Endothelial cell of umbilical vein (primary cell): ENCODE measurements at regions not wholly inside any gene's neighbourhood (a gene's known extent, or its start where the extent isn't known, plus 50 kb on each side); places are given as distances from the start of the nearest gene placed in this dataset.

ENCODE experiments used
- BruUV-seq: library from RNA; stranded (reverse); fragments of 400-500 nt; replicated peaks from 2 replicates; lab custom pipeline; 2021; lab: Mats Ljungman, UMichigan
- CTCF ChIA-PET: fragments of 300-600, 350-600 bp; sonication (Branson Sonifier 250); formaldehyde crosslinking; loops from one replicate; lab custom pipeline; 2021; ENCODE audit warnings: antibody characterized with exemption, inconsistent platforms; lab: Charles Lee
- POLR2A ChIA-PET: fragments of 300-600, 350-600 bp; sonication (Branson Sonifier 250); formaldehyde crosslinking; loops from one replicate; lab custom pipeline; 2021; ENCODE audit warnings: antibody characterized with exemption, inconsistent platforms; lab: Charles Lee
- DNase-seq: peaks from one replicate; pipeline ENCODE4 v3.0.0-alpha.2; 2011; ENCODE audit warnings: low read depth, low spot score
- FAIRE-seq: peaks from 2 replicates; lab custom pipeline; 2011; peaks lifted over from hg19 to GRCh38; lab: Jason Lieb, UNC
- H2AFZ ChIP-seq: 2 replicates; pipeline ENCODE4 v1.6.0; 2012; ENCODE audit warnings: low read depth, low read length, control low read depth, inconsistent platforms
- H3K27ac ChIP-seq: 2 replicates; pipeline ENCODE4 v1.5.1; 2011; ENCODE audit warnings: low read depth, mild to moderate bottlenecking, control low read depth, low read length, moderate library complexity; ENCODE audit not compliant: insufficient read depth
- H3K27me3 ChIP-seq, 2 experiments: 2 replicates each; pipeline versions ENCODE4 v1.6.0 to v1.6.1; 2011; ENCODE audit warnings: low read length in 2 of 2, mixed read lengths in 1 of 2; ENCODE audit not compliant: control insufficient read depth in 2 of 2, insufficient read depth in 2 of 2
- H3K36me3 ChIP-seq, 2 experiments: 2 replicates in 1 of 2; 3 replicates in 1 of 2; pipeline ENCODE4 v1.5.1; 2011; ENCODE audit warnings: low read length in 2 of 2, mild to moderate bottlenecking in 1 of 2, moderate library complexity in 1 of 2; ENCODE audit not compliant: control insufficient read depth in 2 of 2, insufficient read depth in 2 of 2; ENCODE audit errors: extremely low read depth in 1 of 2
- H3K4me1 ChIP-seq: 3 replicates; pipeline ENCODE4 v1.5.1; 2011; ENCODE audit warnings: mild to moderate bottlenecking, low read length; ENCODE audit not compliant: control insufficient read depth, insufficient read depth; ENCODE audit errors: extremely low read depth
- H3K4me2 ChIP-seq: 2 replicates; pipeline ENCODE4 v1.6.1; 2011; ENCODE audit warnings: low read length, control low read depth, mixed read lengths; ENCODE audit not compliant: insufficient read depth
- H3K4me3 ChIP-seq, 3 experiments: fragments of 200-600 bp in 1 of 3; sonication (generic), shearing (Covaris generic) in 1 of 3; replicated peaks in 1 of 3; 2 replicates each; pipeline ENCODE4 v1.5.1; 2011 to 2016; ENCODE audit warnings: control low read depth in 3 of 3, low read length in 3 of 3, mild to moderate bottlenecking in 2 of 3, inconsistent platforms in 1 of 3, low read depth in 1 of 3, moderate library complexity in 1 of 3; ENCODE audit not compliant: insufficient read depth in 1 of 3
- H3K79me2 ChIP-seq: 2 replicates; pipeline ENCODE4 v1.6.0; 2012; ENCODE audit warnings: low read length, inconsistent platforms; ENCODE audit not compliant: control insufficient read depth, insufficient read depth
- H3K9ac ChIP-seq: replicated peaks from 2 replicates; pipeline ENCODE3; 2011; ENCODE audit warnings: low read length, control low read depth; ENCODE audit not compliant: insufficient read depth; ENCODE audit errors: extremely low read depth
- H3K9me1 ChIP-seq: replicated peaks from 3 replicates; pipeline ENCODE4 v1.6.0; 2011; ENCODE audit warnings: mild to moderate bottlenecking, low read length; ENCODE audit not compliant: control insufficient read depth, insufficient read depth; ENCODE audit errors: extremely low read depth
- H3K9me3 ChIP-seq: replicated peaks from 2 replicates; pipeline ENCODE4 v1.5.1; 2012; ENCODE audit warnings: low read length, inconsistent platforms; ENCODE audit not compliant: control insufficient read depth, insufficient read depth
- H4K20me1 ChIP-seq: replicated peaks from 2 replicates; pipeline ENCODE3; 2011; ENCODE audit warnings: mild to moderate bottlenecking, low read length; ENCODE audit not compliant: control insufficient read depth, insufficient read depth; ENCODE audit errors: extremely low read depth
- EZH2 ChIP-seq: IDR thresholded peaks from 2 replicates; pipeline ENCODE4 v1.6.1; 2012; ENCODE audit warnings: borderline replicate concordance, low read depth, mild to moderate bottlenecking, moderate library complexity, low read length, inconsistent platforms; ENCODE audit not compliant: severe bottlenecking
- FOS ChIP-seq: IDR thresholded peaks from 2 replicates; pipeline ENCODE4 v1.6.1; 2011; ENCODE audit warnings: mild to moderate bottlenecking, low read length, moderate library complexity, borderline replicate concordance; ENCODE audit not compliant: insufficient read depth
- GATA2 ChIP-seq: IDR thresholded peaks from 2 replicates; pipeline ENCODE4 v1.7.0; 2011; ENCODE audit warnings: low read depth, mild to moderate bottlenecking, moderate library complexity, mixed read lengths, low read length; ENCODE audit not compliant: insufficient read length, insufficient read depth
- JUN ChIP-seq: IDR thresholded peaks from 2 replicates; pipeline ENCODE4 v1.6.1; 2011; ENCODE audit warnings: borderline replicate concordance, low read depth; ENCODE audit not compliant: insufficient read length, insufficient read depth
- MYC ChIP-seq: IDR thresholded peaks from one replicate; pipeline ENCODE4 v1.6.1; 2011; ENCODE audit warnings: mild to moderate bottlenecking, low read depth, low read length
- POLR2A ChIP-seq: IDR thresholded peaks from 2 replicates; pipeline ENCODE4 v1.6.1; 2012; ENCODE audit warnings: low read depth, mild to moderate bottlenecking, control low read depth, low read length
- POLR2AphosphoS5 ChIP-seq: IDR thresholded peaks from 2 replicates; pipeline ENCODE4 v1.6.1; 2012; ENCODE audit warnings: low read depth, mild to moderate bottlenecking, control low read depth, low read length, moderate library complexity; ENCODE audit not compliant: insufficient read depth
- dilution Hi-C: fragments of 300-500 bp; cut with MboI; formaldehyde crosslinking; loops from one replicate; pipeline ENCODE4 v1.15.0; 2019; ENCODE audit warnings: low sequenced_read_pairs; ENCODE audit not compliant: extremely low pct_ligation_motif_present
- intact Hi-C: fragments of 100-400 bp; cut with micrococcal nuclease; formaldehyde crosslinking; loops from one replicate; pipeline ENCODE4 v1.10.0; 2022
- TF ChIP-seq, protein P1 (sequence below): IDR thresholded peaks from 2 replicates; pipeline ENCODE4 v1.6.1; 2011; ENCODE audit not compliant: insufficient read depth, insufficient read length
- TF ChIP-seq, protein P2 (sequence below), 2 donors: IDR thresholded peaks; 1 replicate in 1 of 2; 2 replicates in 1 of 2; pipeline ENCODE4 v1.5.1; 2011; ENCODE audit warnings: low read length in 2 of 2, mild to moderate bottlenecking in 2 of 2, moderate library complexity in 2 of 2, control low read depth in 1 of 2, inconsistent platforms in 1 of 2, low read depth in 1 of 2; ENCODE audit not compliant: insufficient read depth in 1 of 2; ENCODE audit errors: extremely low read depth in 1 of 2

DNA sequence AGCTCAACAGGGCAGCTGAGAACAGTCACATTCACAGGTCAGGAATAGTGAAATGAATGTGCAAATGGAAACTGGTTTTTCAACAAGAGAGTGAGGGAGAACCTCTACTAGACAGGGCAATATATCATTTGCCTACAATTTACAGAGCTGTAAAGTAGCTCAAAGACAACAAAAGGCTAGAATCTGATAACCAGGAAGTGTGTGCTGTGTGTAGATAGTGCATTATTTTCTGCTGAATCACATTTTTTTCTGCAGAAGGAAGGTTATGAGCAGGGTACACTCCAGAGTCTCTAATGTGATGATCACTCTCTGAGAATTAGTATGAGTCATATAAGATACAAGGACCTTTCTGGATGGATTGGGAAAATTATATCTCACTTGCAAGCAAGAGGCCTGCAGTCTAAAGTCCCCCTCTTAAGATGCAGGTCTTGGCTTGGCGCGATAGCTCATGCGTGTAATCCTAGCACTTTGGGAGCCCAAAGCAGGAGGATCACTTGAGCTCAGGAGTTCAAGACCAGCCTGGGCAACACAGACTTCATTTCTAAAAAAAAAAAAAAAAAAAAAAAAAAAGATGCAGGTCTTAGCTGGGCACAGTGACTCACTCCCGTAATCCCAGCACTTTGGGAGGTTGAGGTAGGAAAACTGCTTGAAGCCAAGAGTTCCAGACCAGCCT is 59.9 kb upstream of the COBL start:
- Histone ChIP-seq H3K27me3 (no peaks in the 10 kb centered on the region), H3K27ac (no peak overlapping the region), H3K36me3 (no peaks in the 10 kb centered on the region), H3K4me2 (no peak overlapping the region), H2AFZ (no peak overlapping the region), H3K4me1 (no peaks in the 10 kb centered on the region), H4K20me1 (no peaks in the 10 kb centered on the region), H3K9ac (no peak overlapping the region), H3K4me3 (no peak overlapping the region), H3K79me2 (no peaks in the 10 kb centered on the region), H3K9me3 (no peaks in the 10 kb centered on the region), H3K9me1 (no peaks in the 10 kb centered on the region)
- no peak for FAIRE-seq
- CTCF ChIA-PET, result no interaction called here
- BruUV-seq, result no TSS peak
- POLR2A ChIA-PET, result no interaction called here
- TF ChIP-seq POLR2A (no peak), JUN (no peak), POLR2AphosphoS5 (no peak), FOS (no peak), EZH2 (no peak), MYC (no peak), GATA2 (no peak)
- TF ChIP-seq, protein P1, sequence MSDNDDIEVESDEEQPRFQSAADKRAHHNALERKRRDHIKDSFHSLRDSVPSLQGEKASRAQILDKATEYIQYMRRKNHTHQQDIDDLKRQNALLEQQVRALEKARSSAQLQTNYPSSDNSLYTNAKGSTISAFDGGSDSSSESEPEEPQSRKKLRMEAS, result no peak
- TF ChIP-seq, protein P2, sequence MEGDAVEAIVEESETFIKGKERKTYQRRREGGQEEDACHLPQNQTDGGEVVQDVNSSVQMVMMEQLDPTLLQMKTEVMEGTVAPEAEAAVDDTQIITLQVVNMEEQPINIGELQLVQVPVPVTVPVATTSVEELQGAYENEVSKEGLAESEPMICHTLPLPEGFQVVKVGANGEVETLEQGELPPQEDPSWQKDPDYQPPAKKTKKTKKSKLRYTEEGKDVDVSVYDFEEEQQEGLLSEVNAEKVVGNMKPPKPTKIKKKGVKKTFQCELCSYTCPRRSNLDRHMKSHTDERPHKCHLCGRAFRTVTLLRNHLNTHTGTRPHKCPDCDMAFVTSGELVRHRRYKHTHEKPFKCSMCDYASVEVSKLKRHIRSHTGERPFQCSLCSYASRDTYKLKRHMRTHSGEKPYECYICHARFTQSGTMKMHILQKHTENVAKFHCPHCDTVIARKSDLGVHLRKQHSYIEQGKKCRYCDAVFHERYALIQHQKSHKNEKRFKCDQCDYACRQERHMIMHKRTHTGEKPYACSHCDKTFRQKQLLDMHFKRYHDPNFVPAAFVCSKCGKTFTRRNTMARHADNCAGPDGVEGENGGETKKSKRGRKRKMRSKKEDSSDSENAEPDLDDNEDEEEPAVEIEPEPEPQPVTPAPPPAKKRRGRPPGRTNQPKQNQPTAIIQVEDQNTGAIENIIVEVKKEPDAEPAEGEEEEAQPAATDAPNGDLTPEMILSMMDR (IDR thresholded peaks at IDR 0.05; ENCODE audit: extremely low read depth in 1 of 2, insufficient read depth in 1 of 2, low read depth in 1 of 2, low read length in 2 of 2), result no peak
- DNase-seq, result no peak
- intact Hi-C loops (no loop called here), dilution Hi-C loops (no loop called here)
